ENCODE measurements at regions not wholly inside any gene's neighbourhood (a gene's known extent, or its start where the extent isn't known, plus 50 kb on each side); places are given as distances from the start of the nearest gene placed in this dataset.

GRCh38 chr2:212945526-212945925, 205.9 kb downstream of the IKZF2 start:
- ATAC-seq (replicated peaks): no peak

DNA sequence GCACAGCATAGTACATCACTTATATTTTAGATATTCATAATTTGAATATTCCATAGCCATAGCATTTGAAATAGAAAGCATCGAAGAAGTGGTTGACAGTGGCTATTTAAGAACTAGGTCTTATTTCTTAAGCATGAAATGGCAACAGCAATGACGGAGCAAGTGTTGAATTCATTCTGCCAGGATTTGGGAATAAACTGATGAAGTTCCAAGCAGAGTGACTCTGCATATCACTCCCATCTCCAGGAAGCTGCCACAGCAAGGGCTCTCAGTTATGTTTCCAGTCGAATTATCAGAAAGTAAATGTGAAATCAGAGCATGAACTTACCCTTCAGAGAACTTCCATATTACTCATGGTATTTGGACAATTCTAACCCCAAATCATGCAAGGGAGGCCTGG, 208.1 kb downstream of the IKZF2 start:
- no peaks in the 10 kb centered on the region for H3K36me3 Mint-ChIP-seq (ENCODE audit: insufficient read depth)
- no peaks in the 10 kb centered on the region for H3K4me1 Mint-ChIP-seq (ENCODE audit: low read depth in 2 of 2)
- H3K27ac Mint-ChIP-seq: no peak overlapping the region
- ATAC-seq (replicated peaks): no peak
- H3K9me3 Mint-ChIP-seq: no peaks in the 10 kb centered on the region
- H3K4me3 Mint-ChIP-seq: no peak overlapping the region
- no peak for DNase-seq
- H3K27me3 Mint-ChIP-seq: no peaks in the 10 kb centered on the region

More at GRCh38 chr2:212945526-212945925, 205.9 kb downstream of the IKZF2 start:
- Mint-ChIP-seq H3K27me3 (no peaks in the 10 kb centered on the region), H3K9me3 (peaks cover 0 to 10% of the 10 kb centered on the region in 2 donors), H3K4me1 (ENCODE audit: low read depth in 2 of 2) (no peaks in the 10 kb centered on the region), H3K36me3 (ENCODE audit: insufficient read depth) (no peaks in the 10 kb centered on the region), H3K4me3 (no peak overlapping the region), H3K27ac (no peak overlapping the region)
- no peak for DNase-seq

- H3K4me1 Mint-ChIP-seq (ENCODE audit: low read depth in 2 of 2): no peaks in the 10 kb centered on the region
- H3K4me3 Mint-ChIP-seq: no peak overlapping the region
- peaks cover 3% of the 10 kb centered on the region for H3K36me3 Mint-ChIP-seq (ENCODE audit: insufficient read depth)
- ATAC-seq (replicated peaks): no peak
- H3K27me3 Mint-ChIP-seq: no peaks in the 10 kb centered on the region
- DNase-seq: no peak
- H3K9me3 Mint-ChIP-seq: no peaks in the 10 kb centered on the region
- H3K27ac Mint-ChIP-seq: no peak overlapping the region
Measured at GRCh38 chr2:212941361-212941760, 210.1 kb downstream of the IKZF2 start.

DNA sequence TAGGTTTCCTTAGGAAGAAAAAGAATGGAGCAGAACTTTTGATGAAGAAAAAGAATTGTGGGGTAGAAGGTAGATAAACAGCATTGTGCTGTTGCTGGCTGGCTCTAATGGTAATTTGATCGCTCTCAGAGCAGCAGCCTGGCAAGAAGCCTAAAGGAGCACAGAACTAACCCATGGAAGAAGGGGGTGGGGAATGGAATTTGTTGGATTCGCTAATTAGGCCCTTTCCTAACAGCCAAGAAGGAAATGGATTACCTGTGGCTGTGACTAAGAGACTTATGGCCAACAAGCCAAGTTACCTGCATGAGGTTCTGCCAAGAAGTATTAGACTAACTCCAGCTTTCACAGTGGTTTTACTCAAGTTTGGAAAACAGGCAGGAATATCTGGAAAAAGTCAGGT, 210.6 kb downstream of the IKZF2 start:
- no peak for ATAC-seq (replicated peaks)
- no peak overlapping the region for H3K27ac Mint-ChIP-seq

DNA sequence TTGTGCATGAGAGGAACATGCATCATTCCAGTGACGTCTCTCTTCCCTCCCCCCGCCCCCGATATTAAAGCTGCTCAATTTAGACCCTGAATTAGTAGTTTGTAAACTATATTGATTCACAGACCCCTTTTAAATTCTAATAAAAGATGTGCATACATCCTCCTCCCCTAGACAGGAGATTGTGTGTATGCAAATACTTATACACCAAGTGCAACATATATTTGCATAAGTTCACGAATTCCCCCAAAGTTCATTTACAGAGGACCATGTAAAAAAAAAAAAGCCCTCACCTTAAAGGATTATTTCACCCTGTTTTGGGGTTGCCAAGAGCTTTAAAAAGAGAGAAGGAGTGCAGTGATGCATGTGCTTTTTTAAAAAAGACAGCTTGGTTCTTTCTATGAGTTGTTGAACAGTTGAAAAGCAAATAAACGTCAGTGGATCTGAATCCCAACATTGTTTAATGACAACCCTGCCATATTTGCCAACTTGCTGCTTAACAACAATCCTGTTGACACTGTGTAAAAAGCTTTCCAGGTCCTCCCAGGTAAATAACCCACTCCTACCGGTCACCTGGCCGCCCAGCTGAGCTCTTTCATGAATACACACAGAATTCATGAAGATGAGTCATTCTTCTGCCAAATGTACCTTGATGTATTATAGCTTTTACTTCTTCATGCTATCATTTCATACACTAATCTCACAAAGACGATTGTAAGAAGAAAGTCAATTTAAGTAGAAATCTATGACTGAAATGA, 211.5 kb downstream of the IKZF2 start:
- no peak overlapping the region for H3K27ac Mint-ChIP-seq
- H3K4me1 Mint-ChIP-seq (ENCODE audit: low read depth in 2 of 2): no peaks in the 10 kb centered on the region
- peaks cover 3% of the 10 kb centered on the region for H3K36me3 Mint-ChIP-seq (ENCODE audit: insufficient read depth)
- H3K9me3 Mint-ChIP-seq: no peaks in the 10 kb centered on the region
- ATAC-seq (replicated peaks) (no peak), DNase-seq (no peak)
- H3K27me3 Mint-ChIP-seq: no peaks in the 10 kb centered on the region
- no peak overlapping the region for H3K4me3 Mint-ChIP-seq

More for the DNA sequence above, 210.6 kb downstream of the IKZF2 start:
- no peaks in the 10 kb centered on the region for H3K4me1 Mint-ChIP-seq (ENCODE audit: low read depth in 2 of 2)
- no peak for DNase-seq
- peaks cover 3% of the 10 kb centered on the region for H3K36me3 Mint-ChIP-seq (ENCODE audit: insufficient read depth)
- no peaks in the 10 kb centered on the region for H3K27me3 Mint-ChIP-seq
- H3K9me3 Mint-ChIP-seq: no peaks in the 10 kb centered on the region
- H3K4me3 Mint-ChIP-seq: no peak overlapping the region

DNA sequence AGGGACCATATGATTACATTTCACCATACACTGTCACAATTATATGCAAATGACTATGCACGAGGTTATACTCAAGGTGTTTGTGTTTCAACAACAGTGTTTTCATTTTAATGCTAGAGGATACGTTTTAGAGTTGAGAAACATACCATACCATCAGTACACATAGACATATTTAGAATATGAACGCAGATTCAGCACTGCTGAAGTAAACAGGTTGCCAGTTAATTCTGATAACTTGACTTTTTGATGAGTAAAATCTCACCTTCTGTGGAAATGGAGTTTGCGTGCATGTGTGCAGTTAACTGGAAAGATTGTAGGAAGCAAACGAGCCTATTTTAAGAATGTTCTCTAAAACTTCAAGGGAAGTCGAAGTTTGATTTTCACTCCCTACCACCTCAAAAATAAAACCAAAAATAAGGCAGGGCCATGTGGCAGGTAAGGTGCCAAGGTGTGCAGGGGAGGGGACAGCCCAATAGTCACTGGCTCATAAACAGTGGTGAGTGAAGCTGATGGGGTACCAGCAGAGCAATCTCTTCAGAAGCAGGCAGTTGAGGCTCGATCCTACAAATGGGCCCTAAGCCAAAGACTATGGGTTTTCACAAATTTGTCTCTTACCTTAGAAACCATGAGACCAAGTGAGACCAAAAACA, 213.1 kb downstream of the IKZF2 start:
- DNase-seq (no peak), ATAC-seq (replicated peaks) (no peak)
- H3K27ac Mint-ChIP-seq: no peak overlapping the region
- H3K27me3 Mint-ChIP-seq: no peaks in the 10 kb centered on the region
- H3K36me3 Mint-ChIP-seq (ENCODE audit: insufficient read depth): peaks cover 3% of the 10 kb centered on the region
- H3K4me3 Mint-ChIP-seq: no peak overlapping the region
- H3K4me1 Mint-ChIP-seq (ENCODE audit: low read depth in 2 of 2): no peaks in the 10 kb centered on the region
- H3K9me3 Mint-ChIP-seq: no peaks in the 10 kb centered on the region

DNA sequence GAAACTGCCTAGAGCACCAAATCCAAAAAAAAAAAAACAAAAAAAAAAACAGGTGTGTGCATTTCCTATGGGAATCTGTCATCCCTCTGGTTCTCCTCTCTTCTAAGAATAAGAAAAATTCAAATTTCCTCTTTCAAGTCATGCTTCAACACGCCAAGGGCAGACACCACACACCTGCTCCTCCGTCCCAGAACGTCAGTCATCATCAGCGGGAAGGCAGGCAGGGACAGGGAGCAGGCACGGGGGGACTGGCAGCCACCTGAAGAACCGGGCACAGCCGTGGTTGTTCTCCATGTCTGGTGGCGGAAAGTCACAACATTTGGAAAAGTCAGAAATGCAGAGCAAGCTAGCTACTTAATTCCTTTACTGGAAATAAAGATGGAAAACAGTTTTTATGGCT, 214.8 kb downstream of the IKZF2 start:
- no peak for DNase-seq

DNA sequence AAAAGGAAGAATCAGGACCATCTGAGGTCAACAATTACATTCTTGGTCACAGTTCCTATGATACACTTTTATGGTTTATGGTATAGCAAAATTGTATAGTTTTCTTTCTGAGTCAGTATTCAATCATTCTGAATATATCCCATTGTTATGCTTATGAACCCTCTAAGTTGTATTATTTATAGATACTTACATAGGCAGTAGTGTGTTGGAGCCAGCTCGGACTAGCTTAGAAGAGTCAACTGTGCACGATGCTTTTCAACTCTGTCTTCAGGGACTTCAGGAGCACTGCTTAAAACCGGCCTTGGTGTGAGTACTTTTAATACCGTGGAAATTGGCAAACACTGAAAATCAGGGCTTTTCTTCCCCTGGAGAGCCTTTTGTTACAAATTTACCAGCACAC, 215.7 kb downstream of the IKZF2 start:
- Mint-ChIP-seq H3K27me3 (no peaks in the 10 kb centered on the region), H3K27ac (no peak overlapping the region), H3K36me3 (ENCODE audit: insufficient read depth) (peaks cover 3% of the 10 kb centered on the region), H3K9me3 (no peaks in the 10 kb centered on the region), H3K4me1 (ENCODE audit: low read depth in 2 of 2) (no peaks in the 10 kb centered on the region), H3K4me3 (no peak overlapping the region)
- DNase-seq (no peak), ATAC-seq (replicated peaks) (no peak)

More for the DNA sequence above, 214.8 kb downstream of the IKZF2 start:
- H3K36me3 Mint-ChIP-seq (ENCODE audit: insufficient read depth): peaks cover 3% of the 10 kb centered on the region
- H3K4me1 Mint-ChIP-seq (ENCODE audit: low read depth in 2 of 2): no peaks in the 10 kb centered on the region
- no peaks in the 10 kb centered on the region for H3K9me3 Mint-ChIP-seq
- H3K4me3 Mint-ChIP-seq: no peak overlapping the region
- H3K27me3 Mint-ChIP-seq: no peaks in the 10 kb centered on the region
- no peak for ATAC-seq (replicated peaks)
- H3K27ac Mint-ChIP-seq: no peak overlapping the region

GRCh38 chr2:212931271-212931670, 220.1 kb downstream of the IKZF2 start:
- ATAC-seq (replicated peaks) (no peak), DNase-seq (no peak)
- peaks cover 0 to 1% of the 10 kb centered on the region in 2 donors for H3K4me1 Mint-ChIP-seq (ENCODE audit: low read depth in 2 of 2)

DNA sequence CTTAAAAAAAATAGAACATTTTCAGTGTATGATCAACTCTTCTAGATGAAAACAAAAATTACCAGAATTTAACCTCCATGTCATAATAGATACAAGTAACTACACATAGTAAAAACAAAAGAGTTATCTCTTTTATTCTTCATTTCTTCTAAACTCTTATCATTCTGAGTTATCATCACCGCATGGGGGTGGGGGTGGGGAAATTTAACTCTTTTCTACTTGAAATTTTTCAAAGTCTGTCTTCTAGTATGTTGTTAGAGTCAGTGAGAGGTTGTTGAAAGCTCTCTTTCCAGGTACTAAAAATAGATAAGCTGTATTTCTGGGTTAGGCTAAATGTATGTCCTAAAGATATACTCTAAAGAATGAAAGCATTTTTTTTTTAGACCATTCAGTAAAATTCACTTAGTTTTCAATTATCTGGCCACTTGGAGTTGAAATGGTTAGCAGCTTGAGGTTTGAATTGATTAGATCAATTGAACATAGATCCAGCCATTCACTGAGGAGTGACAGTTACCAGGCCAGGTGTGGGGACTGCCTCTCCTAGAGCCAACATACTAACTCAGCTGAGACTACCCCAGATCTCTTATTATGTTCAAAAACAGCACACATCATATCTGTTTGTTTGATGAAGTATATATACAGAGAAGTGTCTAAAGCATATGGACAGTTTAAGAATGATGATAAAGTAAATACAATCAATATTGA, 220.7 kb downstream of the IKZF2 start:
- no peaks in the 10 kb centered on the region for H3K27me3 Mint-ChIP-seq
- peaks cover 0 to 4% of the 10 kb centered on the region in 2 donors for H3K4me1 Mint-ChIP-seq (ENCODE audit: low read depth in 2 of 2)
- H3K9me3 Mint-ChIP-seq: peaks cover 0 to 3% of the 10 kb centered on the region in 2 donors
- DNase-seq (no peak), ATAC-seq (replicated peaks) (no peak)
- H3K27ac Mint-ChIP-seq: peak overlapping the region in 1 of 2 donors; percentile 41
- H3K36me3 Mint-ChIP-seq (ENCODE audit: insufficient read depth): no peaks in the 10 kb centered on the region
- H3K4me3 Mint-ChIP-seq: no peak overlapping the region

More at GRCh38 chr2:212931271-212931670, 220.1 kb downstream of the IKZF2 start:
- H3K27ac Mint-ChIP-seq: no peak overlapping the region
- H3K9me3 Mint-ChIP-seq: peaks cover 0 to 2% of the 10 kb centered on the region in 2 donors
- no peak overlapping the region for H3K4me3 Mint-ChIP-seq
- no peaks in the 10 kb centered on the region for H3K36me3 Mint-ChIP-seq (ENCODE audit: insufficient read depth)
- H3K27me3 Mint-ChIP-seq: no peaks in the 10 kb centered on the region

GRCh38 chr2:212929971-212930370, 221.4 kb downstream of the IKZF2 start:
- no peak for DNase-seq
- Mint-ChIP-seq H3K27me3 (no peaks in the 10 kb centered on the region), H3K27ac (peak overlapping the region in 1 of 2 donors; percentile 41), H3K36me3 (ENCODE audit: insufficient read depth) (no peaks in the 10 kb centered on the region), H3K4me3 (no peak overlapping the region), H3K9me3 (peaks cover 0 to 3% of the 10 kb centered on the region in 2 donors), H3K4me1 (ENCODE audit: low read depth in 2 of 2) (peaks cover 0 to 4% of the 10 kb centered on the region in 2 donors)
- no peak for ATAC-seq (replicated peaks)

DNA sequence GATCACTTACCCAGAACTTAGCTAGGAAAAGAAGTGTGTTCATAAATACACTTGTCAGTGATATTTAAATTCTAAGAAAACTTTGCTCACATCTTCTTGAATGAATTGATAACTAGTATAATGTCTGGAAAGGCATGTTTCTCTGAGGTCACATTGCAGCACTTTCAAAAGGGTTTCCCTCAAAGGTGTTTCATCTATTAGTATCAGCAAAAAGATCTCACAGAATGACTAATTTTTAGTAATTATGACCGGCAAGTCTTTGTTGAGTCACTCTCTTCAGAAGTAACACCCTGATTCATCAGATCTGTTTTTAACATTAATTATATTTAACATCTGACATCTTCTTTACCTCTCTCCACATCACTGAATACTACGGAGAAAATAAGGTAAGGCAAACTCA, 222.3 kb downstream of the IKZF2 start:
- Mint-ChIP-seq H3K4me1 (ENCODE audit: low read depth in 2 of 2) (peaks cover 0 to 4% of the 10 kb centered on the region in 2 donors), H3K9me3 (peaks cover 0 to 3% of the 10 kb centered on the region in 2 donors), H3K4me3 (no peak overlapping the region), H3K36me3 (ENCODE audit: insufficient read depth) (no peaks in the 10 kb centered on the region), H3K27ac (no peak overlapping the region), H3K27me3 (no peaks in the 10 kb centered on the region)
- ATAC-seq (replicated peaks): no peak
- no peak for DNase-seq

DNA sequence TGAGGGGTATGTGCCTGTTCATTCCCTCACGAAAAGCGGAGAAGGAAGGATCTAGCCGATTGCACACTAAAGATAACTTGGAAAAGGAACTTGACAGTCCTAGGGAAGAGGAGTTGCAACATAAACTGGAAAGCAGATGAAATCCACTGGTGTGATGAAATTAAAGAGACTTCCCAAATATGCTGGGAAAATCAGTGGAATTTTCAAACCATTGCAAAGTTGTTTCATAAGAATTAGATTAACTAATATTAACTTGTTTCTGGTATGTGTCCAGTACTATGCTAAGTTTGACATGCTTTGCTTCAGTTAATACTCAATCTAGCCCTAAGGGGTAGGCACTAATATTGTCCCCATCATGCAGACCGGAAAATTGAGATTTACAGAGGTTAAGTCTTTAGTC, 222.7 kb downstream of the IKZF2 start:
- no peak for ATAC-seq (replicated peaks)
- Mint-ChIP-seq H3K36me3 (ENCODE audit: insufficient read depth) (no peaks in the 10 kb centered on the region), H3K27me3 (no peaks in the 10 kb centered on the region), H3K4me3 (no peak overlapping the region), H3K9me3 (peaks cover 0 to 3% of the 10 kb centered on the region in 2 donors), H3K4me1 (ENCODE audit: low read depth in 2 of 2) (peaks cover 0 to 4% of the 10 kb centered on the region in 2 donors), H3K27ac (no peak overlapping the region)
- DNase-seq: no peak

Data from effector memory CD8-positive, alpha-beta T cell (primary cell).